ENCODE measurements at regions not wholly inside any gene's neighbourhood (a gene's known extent, or its start where the extent isn't known, plus 50 kb on each side); places are given as distances from the start of the nearest gene placed in this dataset.

DNA sequence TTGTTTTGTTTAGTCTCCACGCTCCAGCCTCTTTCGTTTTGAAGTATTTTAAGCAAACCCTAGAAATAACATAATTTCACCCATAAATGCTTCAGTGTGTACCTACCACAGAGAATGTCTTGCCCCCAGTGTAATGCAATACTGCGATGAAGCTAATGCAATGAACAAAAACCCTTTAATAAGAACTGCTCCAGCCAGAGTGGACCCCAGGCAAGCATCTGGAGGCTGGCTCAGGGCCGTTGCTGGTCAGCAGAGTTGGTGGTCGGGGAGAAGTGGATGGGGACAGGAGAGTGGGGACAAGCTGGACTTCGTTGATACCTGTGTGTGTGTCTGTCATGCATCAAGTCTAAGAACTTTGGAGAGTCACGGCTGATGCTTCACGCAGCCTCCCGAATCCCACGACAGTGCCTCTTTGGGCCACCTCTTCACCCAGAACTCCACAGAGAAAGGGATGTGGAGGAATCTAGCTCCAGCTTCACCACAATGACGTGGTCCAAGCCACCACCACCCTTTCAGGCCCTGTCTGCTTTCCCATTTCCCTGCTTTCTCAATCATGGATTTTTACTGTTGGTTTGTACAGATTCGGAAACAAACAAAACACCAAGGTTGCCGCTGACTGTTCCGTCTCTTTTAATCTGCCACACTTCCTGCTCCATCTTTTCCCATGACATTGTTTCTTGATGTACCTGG is 108.6 kb upstream of the ERRFI1 start:
- WGBS, 3 donors = 70 to 89% (median 79%) methylated on average over 14 of the region's 14 CpGs
- no peak for FAIRE-seq
- peak overlapping the region in 2 of 3 donors; percentile 56 to 86 for H3K27ac ChIP-seq (ENCODE audit: low read depth in 1 of 3, low read length in 2 of 3)
- H3K36me3 ChIP-seq (ENCODE audit: control insufficient read depth in 3 of 3, insufficient read depth in 2 of 3, low read depth in 1 of 3, low read length in 3 of 3) = no peaks in the 10 kb centered on the region
- H3K27me3 ChIP-seq (ENCODE audit: control insufficient read depth in 3 of 3, insufficient read depth in 3 of 3, low read length in 3 of 3) = no peaks in the 10 kb centered on the region
- DNase-seq = no peak
- peaks cover 0 to 5% (median 2%) of the 10 kb centered on the region in 3 donors for H3K4me1 ChIP-seq (ENCODE audit: control insufficient read depth in 3 of 3, insufficient read depth in 2 of 3, low read depth in 1 of 3, low read length in 2 of 3)
- no peak overlapping the region for H3K4me3 ChIP-seq (ENCODE audit: low read depth in 1 of 3, low read length in 3 of 3)
- H3K9me3 ChIP-seq (ENCODE audit: control insufficient read depth in 2 of 2, insufficient read depth in 1 of 2, low read depth in 1 of 2, low read length in 1 of 2) = no peaks in the 10 kb centered on the region

DNA sequence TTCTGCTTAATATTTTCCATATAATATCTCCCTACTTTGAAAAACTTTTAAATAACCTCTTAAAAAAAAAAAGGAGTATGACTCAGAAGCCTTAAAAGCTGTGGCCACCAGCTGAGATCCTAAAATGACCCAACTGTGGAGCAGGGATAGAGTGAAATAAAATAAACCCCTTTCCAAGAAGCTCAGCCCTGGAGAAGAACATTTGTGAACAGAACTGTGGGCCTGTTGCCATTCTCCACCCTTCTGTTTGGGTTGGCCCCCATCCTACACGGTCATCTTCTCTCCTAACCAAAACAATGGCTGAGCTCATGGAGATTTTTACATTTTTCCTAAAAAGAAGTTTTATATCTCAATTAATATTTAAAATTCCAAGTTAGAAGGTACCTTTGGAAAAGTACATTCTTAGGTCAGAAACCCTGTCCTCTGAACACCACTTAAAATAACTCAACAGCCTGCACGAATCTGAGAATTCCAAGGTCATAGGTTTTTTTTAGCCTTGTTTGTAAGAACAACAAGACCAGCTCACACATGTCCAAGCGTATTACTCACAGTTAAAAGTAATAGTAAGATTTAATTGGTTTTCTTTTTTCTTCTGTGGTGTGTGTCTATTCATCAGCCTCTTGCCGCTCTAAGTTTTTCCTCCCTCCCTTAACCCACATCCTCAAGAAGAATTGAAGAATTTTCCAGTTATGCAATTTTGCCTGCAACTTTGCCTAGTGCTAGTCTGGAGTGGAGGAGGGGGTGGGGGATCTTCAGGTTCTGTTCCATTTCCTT is 107.7 kb upstream of the ERRFI1 start:
- FAIRE-seq (no peak), DNase-seq (no peak)
- H3K27ac ChIP-seq (ENCODE audit: low read depth in 1 of 3, low read length in 2 of 3) = peak overlapping the region in 2 of 3 donors; percentile 56 to 86
- no peak overlapping the region for H3K4me3 ChIP-seq (ENCODE audit: low read depth in 1 of 3, low read length in 3 of 3)
- 50 to 76% (median 71%) methylated on average over 4 of the region's 4 CpGs for WGBS, 3 donors
- no peaks in the 10 kb centered on the region for H3K9me3 ChIP-seq (ENCODE audit: control insufficient read depth in 2 of 2, insufficient read depth in 1 of 2, low read depth in 1 of 2, low read length in 1 of 2)
- no peaks in the 10 kb centered on the region for H3K36me3 ChIP-seq (ENCODE audit: control insufficient read depth in 3 of 3, insufficient read depth in 2 of 3, low read depth in 1 of 3, low read length in 3 of 3)
- peaks cover 0 to 5% (median 2%) of the 10 kb centered on the region in 3 donors for H3K4me1 ChIP-seq (ENCODE audit: control insufficient read depth in 3 of 3, insufficient read depth in 2 of 3, low read depth in 1 of 3, low read length in 2 of 3)
- H3K27me3 ChIP-seq (ENCODE audit: control insufficient read depth in 3 of 3, insufficient read depth in 3 of 3, low read length in 3 of 3) = no peaks in the 10 kb centered on the region

DNA sequence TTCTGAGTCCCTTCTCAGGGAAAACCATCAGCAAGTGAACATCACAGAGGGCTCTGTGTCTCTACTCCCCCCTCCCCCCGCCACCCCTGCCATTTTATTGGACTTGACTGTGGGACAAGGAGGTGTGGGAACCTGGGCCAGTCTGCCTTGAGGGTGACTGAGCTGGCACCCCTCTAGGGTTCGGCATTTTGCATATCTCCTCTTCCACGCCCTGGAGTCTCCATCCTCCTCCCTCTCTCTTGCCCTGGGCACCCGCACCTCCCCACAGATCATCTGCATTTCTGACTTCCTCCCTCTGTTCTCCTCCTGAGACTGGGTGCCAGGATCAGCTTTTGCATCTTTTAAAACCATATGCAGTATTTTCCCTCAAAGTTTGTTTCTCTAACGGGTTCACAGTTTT is 107.1 kb upstream of the ERRFI1 start:
- peaks cover 0 to 5% (median 2%) of the 10 kb centered on the region in 3 donors for H3K4me1 ChIP-seq (ENCODE audit: control insufficient read depth in 3 of 3, insufficient read depth in 2 of 3, low read depth in 1 of 3, low read length in 2 of 3)
- WGBS, 3 donors = 55 to 60% (median 58%) methylated on average over 4 to 5 of the region's 5 CpGs
- H3K36me3 ChIP-seq (ENCODE audit: control insufficient read depth in 3 of 3, insufficient read depth in 2 of 3, low read depth in 1 of 3, low read length in 3 of 3) = no peaks in the 10 kb centered on the region
- DNase-seq = no peak
- peak overlapping the region in 2 of 3 donors; percentile 56 to 76 for H3K27ac ChIP-seq (ENCODE audit: low read depth in 1 of 3, low read length in 2 of 3)
- no peaks in the 10 kb centered on the region for H3K27me3 ChIP-seq (ENCODE audit: control insufficient read depth in 3 of 3, insufficient read depth in 3 of 3, low read length in 3 of 3)
- no peak overlapping the region for H3K4me3 ChIP-seq (ENCODE audit: low read depth in 1 of 3, low read length in 3 of 3)
- no peak for FAIRE-seq
- no peaks in the 10 kb centered on the region for H3K9me3 ChIP-seq (ENCODE audit: control insufficient read depth in 2 of 2, insufficient read depth in 1 of 2, low read depth in 1 of 2, low read length in 1 of 2)

DNA sequence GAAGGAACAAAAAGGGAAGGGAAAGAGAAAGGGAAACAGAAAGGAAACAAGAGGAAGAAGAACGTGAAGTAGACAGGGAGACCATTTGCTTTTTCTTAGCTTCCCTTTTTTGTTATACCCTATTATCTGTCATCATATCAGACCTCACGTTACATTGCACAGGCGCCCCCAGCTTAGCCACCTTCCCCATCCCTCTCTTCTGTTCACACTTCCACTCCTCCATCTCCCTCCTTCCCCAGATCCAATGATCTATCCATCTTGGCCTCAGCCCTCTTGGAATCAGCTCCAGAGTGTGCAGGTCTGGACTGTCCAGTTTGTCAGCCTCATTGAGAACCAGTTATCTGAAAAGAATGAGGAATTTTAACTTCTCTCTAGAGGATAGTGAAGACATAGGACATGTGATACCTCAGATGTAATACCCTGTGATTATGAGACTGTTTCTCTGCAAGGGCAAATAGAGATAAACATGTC is 101.1 kb upstream of the ERRFI1 start:
- Histone ChIP-seq H3K4me1 (ENCODE audit: control insufficient read depth in 3 of 3, insufficient read depth in 2 of 3, low read depth in 1 of 3, low read length in 2 of 3) (peaks cover 0 to 9% (median 0%) of the 10 kb centered on the region in 3 donors), H3K27me3 (ENCODE audit: control insufficient read depth in 3 of 3, insufficient read depth in 3 of 3, low read length in 3 of 3) (no peaks in the 10 kb centered on the region), H3K4me3 (ENCODE audit: low read depth in 1 of 3, low read length in 3 of 3) (no peak overlapping the region), H3K36me3 (ENCODE audit: control insufficient read depth in 3 of 3, insufficient read depth in 2 of 3, low read depth in 1 of 3, low read length in 3 of 3) (no peaks in the 10 kb centered on the region), H3K27ac (ENCODE audit: low read depth in 1 of 3, low read length in 2 of 3) (peak overlapping the region in 1 of 3 donors; percentile 30), H3K9me3 (ENCODE audit: control insufficient read depth in 2 of 2, insufficient read depth in 1 of 2, low read depth in 1 of 2, low read length in 1 of 2) (peaks cover 0 to 18% of the 10 kb centered on the region in 2 donors)
- WGBS, 3 donors = 70 to 91% (median 74%) methylated on average over 3 of the region's 3 CpGs
- FAIRE-seq (no peak), DNase-seq (no peak)

DNA sequence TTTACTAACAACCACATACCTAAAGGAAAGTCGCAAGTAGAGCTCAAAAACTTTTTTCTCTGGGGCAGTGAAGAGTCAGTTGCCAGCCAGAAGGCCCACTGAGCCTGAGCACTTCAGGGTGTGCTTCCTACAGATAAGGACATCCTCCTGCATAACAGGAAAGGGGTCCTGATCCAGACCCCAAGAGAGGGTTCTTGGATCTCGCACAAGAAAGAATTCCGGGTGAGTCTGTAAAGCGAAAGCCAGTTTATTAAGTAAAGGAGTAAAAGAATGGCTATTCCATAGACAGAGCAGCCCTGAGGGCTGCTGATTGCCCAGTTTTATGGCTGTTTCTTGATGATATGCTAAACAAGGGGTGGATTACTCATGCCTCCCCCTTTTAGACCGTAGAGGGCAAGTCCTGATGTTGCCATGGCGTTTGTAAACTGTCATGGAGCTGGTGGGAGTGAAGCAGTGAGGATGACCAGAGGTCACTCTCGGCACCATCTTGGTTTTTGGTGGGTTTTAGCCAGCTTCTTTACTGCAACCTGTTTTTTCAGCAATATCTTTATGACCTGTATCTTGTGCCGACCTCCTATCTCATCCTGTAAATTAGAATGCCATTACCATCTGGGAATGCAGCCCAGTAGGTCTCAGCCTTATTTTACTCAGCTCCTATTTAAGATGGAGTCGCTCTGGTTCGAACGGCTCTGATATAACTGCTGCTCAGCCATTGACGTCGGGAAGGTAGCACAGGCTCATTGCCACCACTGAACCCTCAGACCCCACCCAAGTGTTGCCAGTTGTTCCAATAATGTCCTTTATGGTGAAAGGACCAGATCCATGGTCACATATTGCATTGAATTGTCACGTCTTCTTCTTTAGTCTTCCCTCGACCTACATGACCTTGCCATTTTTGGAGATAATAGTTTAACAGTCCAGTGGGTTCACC is 96.6 kb upstream of the ERRFI1 start:
- H3K36me3 ChIP-seq (ENCODE audit: control insufficient read depth in 3 of 3, insufficient read depth in 2 of 3, low read depth in 1 of 3, low read length in 3 of 3) = no peaks in the 10 kb centered on the region
- FAIRE-seq = no peak
- no peak overlapping the region for H3K4me3 ChIP-seq (ENCODE audit: low read depth in 1 of 3, low read length in 3 of 3)
- peaks cover 0 to 18% of the 10 kb centered on the region in 2 donors for H3K9me3 ChIP-seq (ENCODE audit: control insufficient read depth in 2 of 2, insufficient read depth in 1 of 2, low read depth in 1 of 2, low read length in 1 of 2)
- peaks cover 0 to 32% (median 7%) of the 10 kb centered on the region in 3 donors for H3K4me1 ChIP-seq (ENCODE audit: control insufficient read depth in 3 of 3, insufficient read depth in 2 of 3, low read depth in 1 of 3, low read length in 2 of 3)
- peak overlapping the region in 2 of 3 donors; percentile 74 for H3K27ac ChIP-seq (ENCODE audit: low read depth in 1 of 3, low read length in 2 of 3)
- DNase-seq = peak; percentile 36 to 69
- no peaks in the 10 kb centered on the region for H3K27me3 ChIP-seq (ENCODE audit: control insufficient read depth in 3 of 3, insufficient read depth in 3 of 3, low read length in 3 of 3)
- WGBS, 3 donors = 60 to 78% (median 72%) methylated on average over 15 of the region's 15 CpGs

DNA sequence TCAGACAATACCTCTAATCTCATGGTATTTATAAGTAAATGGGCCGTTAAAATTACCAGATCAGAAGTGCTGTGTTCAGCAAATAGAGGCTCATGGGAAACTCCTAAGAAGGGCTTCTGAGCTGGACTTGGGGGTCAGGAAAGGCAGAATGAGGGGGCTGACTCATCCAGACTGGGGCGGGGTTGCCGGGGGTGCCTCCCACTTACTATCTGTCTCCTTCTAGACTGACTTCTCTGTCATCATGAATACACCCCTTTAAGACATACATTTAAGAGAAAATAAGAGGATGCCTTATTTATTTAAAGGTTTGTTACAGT is 96.0 kb upstream of the ERRFI1 start:
- WGBS, 3 donors = 80 to 87% (median 82%) methylated on average over 3 of the region's 3 CpGs
- DNase-seq = peak in 1 of 2 donors; percentile 45
- Histone ChIP-seq H3K4me1 (ENCODE audit: control insufficient read depth in 3 of 3, insufficient read depth in 2 of 3, low read depth in 1 of 3, low read length in 2 of 3) (peaks cover 0 to 32% (median 7%) of the 10 kb centered on the region in 3 donors), H3K36me3 (ENCODE audit: control insufficient read depth in 3 of 3, insufficient read depth in 2 of 3, low read depth in 1 of 3, low read length in 3 of 3) (no peaks in the 10 kb centered on the region), H3K27me3 (ENCODE audit: control insufficient read depth in 3 of 3, insufficient read depth in 3 of 3, low read length in 3 of 3) (no peaks in the 10 kb centered on the region), H3K4me3 (ENCODE audit: low read depth in 1 of 3, low read length in 3 of 3) (no peak overlapping the region), H3K27ac (ENCODE audit: low read depth in 1 of 3, low read length in 2 of 3) (peak overlapping the region in 2 of 3 donors; percentile 74 to 86), H3K9me3 (ENCODE audit: control insufficient read depth in 2 of 2, insufficient read depth in 1 of 2, low read depth in 1 of 2, low read length in 1 of 2) (peaks cover 0 to 18% of the 10 kb centered on the region in 2 donors)
- FAIRE-seq = no peak

DNA sequence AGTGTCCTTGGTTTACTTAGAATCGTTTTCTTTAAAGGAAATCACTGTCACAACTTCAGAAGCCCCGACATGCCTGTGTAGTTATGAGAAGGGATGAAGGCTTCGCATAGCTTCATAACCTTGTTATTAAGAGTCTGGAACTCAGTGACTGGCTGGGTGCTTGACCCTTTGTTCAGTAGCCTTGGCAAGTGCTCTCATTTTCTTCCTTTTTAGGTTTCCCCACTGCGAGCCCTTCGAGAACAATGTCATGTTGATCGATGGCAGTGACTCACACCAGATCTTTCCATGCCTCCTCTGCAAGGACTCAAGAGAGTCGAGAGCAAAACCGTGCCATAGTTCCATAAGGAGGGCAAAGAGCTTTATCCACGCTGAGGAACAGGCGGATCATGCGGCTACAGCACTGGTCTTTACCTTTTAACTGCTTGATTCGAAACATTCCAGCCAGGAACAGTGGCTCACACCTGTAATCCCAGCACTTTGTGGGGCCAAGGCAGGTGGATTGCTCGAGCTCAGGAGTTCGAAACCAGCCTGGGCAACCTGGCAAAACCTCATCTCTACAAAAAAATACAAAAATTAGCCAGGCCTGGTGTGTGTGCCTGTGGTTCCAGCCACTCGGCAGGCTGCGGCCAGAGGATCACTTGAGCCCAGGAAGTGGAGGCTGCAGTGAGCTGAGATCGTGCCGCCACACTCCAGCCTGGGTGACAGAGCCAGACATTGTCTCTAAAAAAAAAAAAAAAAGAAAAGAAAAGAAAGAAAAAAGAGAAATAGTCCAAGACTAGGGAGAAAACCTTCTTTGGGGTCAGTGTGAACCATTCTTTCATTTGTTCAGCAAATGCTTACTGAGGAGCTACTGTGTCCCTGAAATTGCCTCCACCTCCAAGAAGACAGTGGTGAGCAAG is 95.4 kb upstream of the ERRFI1 start:
- H3K4me3 ChIP-seq (ENCODE audit: low read depth in 1 of 3, low read length in 3 of 3) = no peak overlapping the region
- H3K4me1 ChIP-seq (ENCODE audit: control insufficient read depth in 3 of 3, insufficient read depth in 2 of 3, low read depth in 1 of 3, low read length in 2 of 3) = peaks cover 0 to 34% (median 7%) of the 10 kb centered on the region in 3 donors
- peak; percentile 32 to 44 for DNase-seq
- no peaks in the 10 kb centered on the region for H3K27me3 ChIP-seq (ENCODE audit: control insufficient read depth in 3 of 3, insufficient read depth in 3 of 3, low read length in 3 of 3)
- H3K36me3 ChIP-seq (ENCODE audit: control insufficient read depth in 3 of 3, insufficient read depth in 2 of 3, low read depth in 1 of 3, low read length in 3 of 3) = no peaks in the 10 kb centered on the region
- no peak for FAIRE-seq
- peaks cover 0 to 15% of the 10 kb centered on the region in 2 donors for H3K9me3 ChIP-seq (ENCODE audit: control insufficient read depth in 2 of 2, insufficient read depth in 1 of 2, low read depth in 1 of 2, low read length in 1 of 2)
- H3K27ac ChIP-seq (ENCODE audit: low read depth in 1 of 3, low read length in 2 of 3) = peak overlapping the region in 2 of 3 donors; percentile 74 to 86
- 43 to 74% (median 68%) methylated on average over 18 of the region's 18 CpGs for WGBS, 3 donors
